GM23248 (cell line): ENCODE measurements at regions not wholly inside any gene's neighbourhood (a gene's known extent, or its start where the extent isn't known, plus 50 kb on each side); places are given as distances from the start of the nearest gene placed in this dataset.

Experiments used
- EZH2 ChIP-seq: fragments of 200-600 bp; sonication (generic); IDR thresholded peaks from 2 replicates; pipeline ENCODE4 v1.6.1; 2018; ENCODE audit warnings: antibody characterized with exemption, mild to moderate bottlenecking; ENCODE audit not compliant: insufficient read depth, poor library complexity, severe bottlenecking
- EZH2phosphoT487 ChIP-seq: fragments of 200-600 bp; sonication (generic); IDR thresholded peaks from 2 replicates; pipeline ENCODE4 v1.6.1; 2018; ENCODE audit warnings: antibody characterized with exemption, moderate library complexity, mild to moderate bottlenecking, low read depth; ENCODE audit not compliant: insufficient read depth

DNA sequence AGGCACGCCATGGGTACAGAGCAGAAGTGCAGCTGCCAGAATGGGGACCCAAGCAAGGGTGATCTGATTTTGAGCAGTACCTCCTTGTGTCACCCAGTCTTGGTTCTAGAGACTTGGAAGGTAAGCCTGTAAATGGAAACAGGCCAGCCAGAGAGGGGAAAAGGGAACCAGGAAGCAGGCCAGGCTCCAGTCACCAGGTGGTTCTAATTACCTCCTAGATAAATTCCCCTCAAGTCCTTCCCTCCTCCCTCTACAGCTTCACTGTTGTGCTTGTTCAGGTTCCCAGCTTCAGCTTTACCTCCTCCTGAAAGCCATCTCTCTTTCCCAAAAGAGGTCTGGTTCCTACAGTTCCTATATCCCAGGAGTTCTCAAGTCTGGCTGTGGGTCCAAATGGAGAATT, 58.8 kb upstream of the SLC7A14 start:
- no peak for TF ChIP-seq EZH2phosphoT487
- TF ChIP-seq EZH2, result no peak
